BLaER1 (cell line): ENCODE measurements at regions not wholly inside any gene's neighbourhood (a gene's known extent, or its start where the extent isn't known, plus 50 kb on each side); places are given as distances from the start of the nearest gene placed in this dataset.
"Not testable (repeated sequence)": the region's sequence is repeated elsewhere in the genome, so short reads cannot be mapped to it uniquely, and the experiment has no call there.

Source experiments
- H3K27ac ChIP-seq: shearing (Covaris generic); formaldehyde crosslinking; 2 replicates; pipeline ENCODE4 v1.8.1; 2022
- H3K27me3 ChIP-seq: shearing (Covaris generic); formaldehyde crosslinking; 2 replicates; pipeline ENCODE4 v1.8.1; 2022
- H3K36me3 ChIP-seq: shearing (Covaris generic); formaldehyde crosslinking; 2 replicates; pipeline ENCODE4 v1.8.1; 2022
- H3K4me1 ChIP-seq: shearing (Covaris generic); formaldehyde crosslinking; 2 replicates; pipeline ENCODE4 v1.8.1; 2022
- H3K4me2 ChIP-seq: shearing (Covaris generic); formaldehyde crosslinking; 2 replicates; pipeline ENCODE4 v1.8.1; 2022
- H3K4me3 ChIP-seq: shearing (Covaris generic); formaldehyde crosslinking; 2 replicates; pipeline ENCODE4 v1.8.1; 2022
- H3K9ac ChIP-seq: shearing (Covaris generic); formaldehyde crosslinking; 2 replicates; pipeline ENCODE4 v1.8.1; 2022
- H3K9me3 ChIP-seq: shearing (Covaris generic); formaldehyde crosslinking; 2 replicates; pipeline ENCODE4 v1.8.1; 2022
- H4K20me1 ChIP-seq: shearing (Covaris generic); formaldehyde crosslinking; 2 replicates; pipeline ENCODE4 v1.8.1; 2022
- Cebpa-rat ChIP-seq: shearing (Covaris generic); IDR thresholded peaks from 2 replicates; pipeline ENCODE4 v1.8.1; 2022

- not testable (repeated sequence) for H3K4me3 ChIP-seq, H3K27ac ChIP-seq, H3K9me3 ChIP-seq, H3K9ac ChIP-seq, H3K4me1 ChIP-seq, H4K20me1 ChIP-seq, H3K4me2 ChIP-seq, H3K36me3 ChIP-seq, H3K27me3 ChIP-seq
Measured at GRCh38 chr3:192968901-192969300, 51.2 kb upstream of the MB21D2 start.

GRCh38 chr3:192980632-192981031 is 63.0 kb upstream of the MB21D2 start:
- Histone ChIP-seq H3K4me1 (no peaks in the 10 kb centered on the region), H3K9ac (no peak overlapping the region), H3K4me3 (no peak overlapping the region), H3K27ac (no peak overlapping the region), H3K27me3 (no peaks in the 10 kb centered on the region), H3K4me2 (no peak overlapping the region), H3K36me3 (no peaks in the 10 kb centered on the region), H3K9me3 (no peaks in the 10 kb centered on the region), H4K20me1 (no peaks in the 10 kb centered on the region)
- TF ChIP-seq Cebpa-rat = no peak

GRCh38 chr3:192986379-192986778 is 68.7 kb upstream of the MB21D2 start:
- no peaks in the 10 kb centered on the region for H3K9me3 ChIP-seq
- H3K4me1 ChIP-seq = no peaks in the 10 kb centered on the region
- H3K36me3 ChIP-seq = no peaks in the 10 kb centered on the region
- no peaks in the 10 kb centered on the region for H3K27me3 ChIP-seq
- no peak overlapping the region for H3K9ac ChIP-seq
- H4K20me1 ChIP-seq = no peaks in the 10 kb centered on the region
- TF ChIP-seq Cebpa-rat = no peak
- no peak overlapping the region for H3K4me2 ChIP-seq
- H3K27ac ChIP-seq = no peak overlapping the region
- H3K4me3 ChIP-seq = no peak overlapping the region

- no peaks in the 10 kb centered on the region for H3K36me3 ChIP-seq
- no peak overlapping the region for H3K9ac ChIP-seq
- no peak overlapping the region for H3K27ac ChIP-seq
- H3K27me3 ChIP-seq = no peaks in the 10 kb centered on the region
- no peak overlapping the region for H3K4me3 ChIP-seq
- TF ChIP-seq Cebpa-rat = no peak
- H3K4me2 ChIP-seq = no peak overlapping the region
- peaks cover 7% of the 10 kb centered on the region for H3K4me1 ChIP-seq
- H3K9me3 ChIP-seq = no peaks in the 10 kb centered on the region
- H4K20me1 ChIP-seq = no peaks in the 10 kb centered on the region
Measured at GRCh38 chr3:192991356-192991755, 73.7 kb upstream of the MB21D2 start.

- Histone ChIP-seq H3K9me3 (no peaks in the 10 kb centered on the region), H3K4me3 (no peak overlapping the region), H3K36me3 (no peaks in the 10 kb centered on the region), H3K4me2 (no peak overlapping the region), H3K9ac (no peak overlapping the region), H3K27ac (no peak overlapping the region), H3K4me1 (peaks cover 7% of the 10 kb centered on the region), H4K20me1 (no peaks in the 10 kb centered on the region), H3K27me3 (no peaks in the 10 kb centered on the region)
- TF ChIP-seq Cebpa-rat = no peak
Measured at GRCh38 chr3:192992361-192992760, 74.7 kb upstream of the MB21D2 start.

GRCh38 chr3:192993411-192993810 is 75.8 kb upstream of the MB21D2 start:
- Histone ChIP-seq H4K20me1 (no peaks in the 10 kb centered on the region), H3K9me3 (no peaks in the 10 kb centered on the region), H3K4me2 (no peak overlapping the region), H3K36me3 (no peaks in the 10 kb centered on the region), H3K27ac (no peak overlapping the region), H3K27me3 (no peaks in the 10 kb centered on the region), H3K4me3 (no peak overlapping the region), H3K9ac (no peak overlapping the region), H3K4me1 (peaks cover 7% of the 10 kb centered on the region)
- no peak for TF ChIP-seq Cebpa-rat

- H3K4me3 ChIP-seq, H3K36me3 ChIP-seq, H3K4me2 ChIP-seq, H3K27ac ChIP-seq, H4K20me1 ChIP-seq, H3K9me3 ChIP-seq, H3K9ac ChIP-seq, H3K4me1 ChIP-seq, H3K27me3 ChIP-seq: not testable (repeated sequence)
Measured at GRCh38 chr3:193001113-193001512, 83.5 kb upstream of the MB21D2 start.

GRCh38 chr3:193003624-193004023 is 86.0 kb upstream of the MB21D2 start:
- H3K4me1 ChIP-seq, H4K20me1 ChIP-seq, H3K9me3 ChIP-seq, H3K36me3 ChIP-seq, H3K4me2 ChIP-seq, H3K9ac ChIP-seq, H3K27ac ChIP-seq, H3K27me3 ChIP-seq, H3K4me3 ChIP-seq: not testable (repeated sequence)

GRCh38 chr3:193008654-193009053 is 91.0 kb upstream of the MB21D2 start:
- Histone ChIP-seq H3K4me1 (no peaks in the 10 kb centered on the region), H3K36me3 (no peaks in the 10 kb centered on the region), H3K4me2 (no peak overlapping the region), H3K4me3 (no peak overlapping the region), H3K27ac (no peak overlapping the region), H3K27me3 (no peaks in the 10 kb centered on the region), H4K20me1 (no peaks in the 10 kb centered on the region), H3K9me3 (peaks cover 7% of the 10 kb centered on the region), H3K9ac (no peak overlapping the region)
- no peak for TF ChIP-seq Cebpa-rat

GRCh38 chr3:193010191-193010590 is 92.5 kb upstream of the MB21D2 start:
- Histone ChIP-seq H3K4me1 (no peaks in the 10 kb centered on the region), H3K36me3 (no peaks in the 10 kb centered on the region), H3K4me3 (no peak overlapping the region), H3K9ac (no peak overlapping the region), H3K9me3 (peaks cover 7% of the 10 kb centered on the region), H3K27me3 (no peaks in the 10 kb centered on the region), H3K4me2 (no peak overlapping the region), H3K27ac (no peak overlapping the region), H4K20me1 (no peaks in the 10 kb centered on the region)
- no peak for TF ChIP-seq Cebpa-rat

- TF ChIP-seq Cebpa-rat = no peak
- H3K36me3 ChIP-seq = no peaks in the 10 kb centered on the region
- H3K4me2 ChIP-seq = no peak overlapping the region
- no peak overlapping the region for H3K9ac ChIP-seq
- no peaks in the 10 kb centered on the region for H4K20me1 ChIP-seq
- no peak overlapping the region for H3K4me3 ChIP-seq
- no peaks in the 10 kb centered on the region for H3K4me1 ChIP-seq
- peaks cover 7% of the 10 kb centered on the region for H3K9me3 ChIP-seq
- no peaks in the 10 kb centered on the region for H3K27me3 ChIP-seq
- no peak overlapping the region for H3K27ac ChIP-seq
Measured at GRCh38 chr3:193011958-193012357, 94.3 kb upstream of the MB21D2 start.
